ENCODE measurements at regions not wholly inside any gene's neighbourhood (a gene's known extent, or its start where the extent isn't known, plus 50 kb on each side); places are given as distances from the start of the nearest gene placed in this dataset.

GRCh38 chr3:150331978-150332568 lies 76.0 kb upstream of the TSC22D2 start:
- no peak for DNase-seq
- no peaks in the 10 kb centered on the region for H3K27me3 ChIP-seq (ENCODE audit: low read length)
- no peak overlapping the region for H3K9ac ChIP-seq (ENCODE audit: low read length)
- no peaks in the 10 kb centered on the region for H3K79me2 ChIP-seq (ENCODE audit: low read length)
- H3K4me2 ChIP-seq (ENCODE audit: low read length): no peak overlapping the region
- H3F3A ChIP-seq (ENCODE audit: low read length, unreplicated experiment): no peaks in the 10 kb centered on the region
- no peak for ATAC-seq
- 0 out of 2 replicates have a peak, but pooled peaks cover 3% of the 10 kb centered on the region for H3K4me1 ChIP-seq (ENCODE audit: insufficient read depth, low read length)
- H3K27ac ChIP-seq (ENCODE audit: low read length): no peak overlapping the region
- H3K36me3 ChIP-seq (ENCODE audit: low read depth, low read length): no peaks in the 10 kb centered on the region
- ChIA-PET CTCF (no interaction called here), POLR2A (ENCODE audit: unreplicated experiment) (no interaction called here)
- no peak overlapping the region for H3K4me3 ChIP-seq (ENCODE audit: low read length)
- H4K20me1 ChIP-seq (ENCODE audit: low read length): no peaks in the 10 kb centered on the region
- no peaks in the 10 kb centered on the region for H3K9me3 ChIP-seq (ENCODE audit: low read length)
- TF ChIP-seq EZH2phosphoT487 (IDR thresholded peaks at IDR 0.05; ENCODE audit: borderline replicate concordance, low read length) (no peak), EZH2 (IDR thresholded peaks at IDR 0.05; ENCODE audit: low read length, unreplicated experiment) (no peak)
- TF ChIP-seq, protein P1, sequence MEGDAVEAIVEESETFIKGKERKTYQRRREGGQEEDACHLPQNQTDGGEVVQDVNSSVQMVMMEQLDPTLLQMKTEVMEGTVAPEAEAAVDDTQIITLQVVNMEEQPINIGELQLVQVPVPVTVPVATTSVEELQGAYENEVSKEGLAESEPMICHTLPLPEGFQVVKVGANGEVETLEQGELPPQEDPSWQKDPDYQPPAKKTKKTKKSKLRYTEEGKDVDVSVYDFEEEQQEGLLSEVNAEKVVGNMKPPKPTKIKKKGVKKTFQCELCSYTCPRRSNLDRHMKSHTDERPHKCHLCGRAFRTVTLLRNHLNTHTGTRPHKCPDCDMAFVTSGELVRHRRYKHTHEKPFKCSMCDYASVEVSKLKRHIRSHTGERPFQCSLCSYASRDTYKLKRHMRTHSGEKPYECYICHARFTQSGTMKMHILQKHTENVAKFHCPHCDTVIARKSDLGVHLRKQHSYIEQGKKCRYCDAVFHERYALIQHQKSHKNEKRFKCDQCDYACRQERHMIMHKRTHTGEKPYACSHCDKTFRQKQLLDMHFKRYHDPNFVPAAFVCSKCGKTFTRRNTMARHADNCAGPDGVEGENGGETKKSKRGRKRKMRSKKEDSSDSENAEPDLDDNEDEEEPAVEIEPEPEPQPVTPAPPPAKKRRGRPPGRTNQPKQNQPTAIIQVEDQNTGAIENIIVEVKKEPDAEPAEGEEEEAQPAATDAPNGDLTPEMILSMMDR (conservative IDR thresholded peaks at IDR 0.05; ENCODE audit: low read depth, low read length): no peak
- H3K9me2 ChIP-seq (replicated peaks; ENCODE audit: low read length): no peaks in the 10 kb centered on the region
- no TSS peak for BruUV-seq (replicated peaks)
- no peak overlapping the region for H2AFZ ChIP-seq (ENCODE audit: low read length)
- intact Hi-C loops (cut with micrococcal nuclease): no loop called here

DNA sequence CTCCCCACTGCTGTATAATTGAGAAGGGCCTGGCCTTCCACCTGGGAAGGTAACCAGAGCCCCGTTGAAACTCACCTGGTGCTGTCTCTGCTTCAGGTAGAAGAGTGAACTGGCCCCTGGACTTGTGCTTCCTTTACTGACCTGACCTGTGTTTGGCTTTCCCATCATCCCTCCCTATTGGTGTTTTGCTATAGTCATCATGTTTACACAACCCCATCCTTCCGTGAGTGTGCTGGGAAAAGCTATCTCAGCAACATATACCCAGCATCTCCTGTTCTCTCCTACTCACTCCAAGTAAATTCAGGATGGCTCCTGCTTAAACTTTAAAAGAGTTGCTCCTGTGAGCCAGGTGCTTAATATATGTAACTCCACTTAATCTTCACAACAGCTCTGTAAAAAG lies 77.2 kb upstream of the TSC22D2 start:
- POLR2A ChIA-PET (ENCODE audit: unreplicated experiment): no interaction called here
- Histone ChIP-seq H3K36me3 (ENCODE audit: low read depth, low read length) (no peaks in the 10 kb centered on the region), H3K4me1 (ENCODE audit: insufficient read depth, low read length) (0 out of 2 replicates have a peak, but pooled peaks cover 3% of the 10 kb centered on the region), H3K9me3 (ENCODE audit: low read length) (no peaks in the 10 kb centered on the region), H3K79me2 (ENCODE audit: low read length) (no peaks in the 10 kb centered on the region), H3K9me2 (replicated peaks; ENCODE audit: low read length) (no peaks in the 10 kb centered on the region), H4K20me1 (ENCODE audit: low read length) (no peaks in the 10 kb centered on the region), H3F3A (ENCODE audit: low read length, unreplicated experiment) (no peaks in the 10 kb centered on the region), H3K27ac (ENCODE audit: low read length) (no peak overlapping the region), H3K4me3 (ENCODE audit: low read length) (no peak overlapping the region), H2AFZ (ENCODE audit: low read length) (no peak overlapping the region), H3K4me2 (ENCODE audit: low read length) (no peak overlapping the region), H3K27me3 (ENCODE audit: low read length) (no peaks in the 10 kb centered on the region), H3K9ac (ENCODE audit: low read length) (no peak overlapping the region)
- intact Hi-C loops (cut with micrococcal nuclease): no loop called here
- no peak for TF ChIP-seq EZH2 (IDR thresholded peaks at IDR 0.05; ENCODE audit: low read length, unreplicated experiment)
- TF ChIP-seq EZH2phosphoT487 (IDR thresholded peaks at IDR 0.05; ENCODE audit: borderline replicate concordance, low read length): no peak
- TF ChIP-seq, protein P1 (conservative IDR thresholded peaks at IDR 0.05; ENCODE audit: low read depth, low read length): no peak
- ATAC-seq (no peak), DNase-seq (no peak)
- no TSS peak for BruUV-seq (replicated peaks)
- CTCF ChIA-PET: no interaction called here

- no peaks in the 10 kb centered on the region for H3K9me2 ChIP-seq (replicated peaks; ENCODE audit: low read length)
- H3K4me2 ChIP-seq (ENCODE audit: low read length): no peak overlapping the region
- no TSS peak for BruUV-seq (replicated peaks)
- DNase-seq (no peak), ATAC-seq (no peak)
- no peaks in the 10 kb centered on the region for H3F3A ChIP-seq (ENCODE audit: low read length, unreplicated experiment)
- no peak overlapping the region for H2AFZ ChIP-seq (ENCODE audit: low read length)
- no peaks in the 10 kb centered on the region for H3K36me3 ChIP-seq (ENCODE audit: low read depth, low read length)
- H3K27ac ChIP-seq (ENCODE audit: low read length): no peak overlapping the region
- no peak overlapping the region for H3K9ac ChIP-seq (ENCODE audit: low read length)
- 0 out of 2 replicates have a peak, but pooled peaks cover 3% of the 10 kb centered on the region for H3K4me1 ChIP-seq (ENCODE audit: insufficient read depth, low read length)
- no peaks in the 10 kb centered on the region for H4K20me1 ChIP-seq (ENCODE audit: low read length)
- intact Hi-C loops (cut with micrococcal nuclease): no loop called here
- POLR2A ChIA-PET (ENCODE audit: unreplicated experiment): no interaction called here
- CTCF ChIA-PET: no interaction called here
- H3K4me3 ChIP-seq (ENCODE audit: low read length): no peak overlapping the region
- no peaks in the 10 kb centered on the region for H3K79me2 ChIP-seq (ENCODE audit: low read length)
- H3K27me3 ChIP-seq (ENCODE audit: low read length): no peaks in the 10 kb centered on the region
- TF ChIP-seq EZH2 (IDR thresholded peaks at IDR 0.05; ENCODE audit: low read length, unreplicated experiment) (no peak), EZH2phosphoT487 (IDR thresholded peaks at IDR 0.05; ENCODE audit: borderline replicate concordance, low read length) (no peak)
- TF ChIP-seq, protein P1 (conservative IDR thresholded peaks at IDR 0.05; ENCODE audit: low read depth, low read length): no peak
- no peaks in the 10 kb centered on the region for H3K9me3 ChIP-seq (ENCODE audit: low read length)
Observed at GRCh38 chr3:150330174-150330573, 77.9 kb upstream of the TSC22D2 start.
